ENCODE measurements at regions not wholly inside any gene's neighbourhood (a gene's known extent, or its start where the extent isn't known, plus 50 kb on each side); places are given as distances from the start of the nearest gene placed in this dataset.
"Not testable (repeated sequence)": the region's sequence is repeated elsewhere in the genome, so short reads cannot be mapped to it uniquely, and the experiment has no call there.

DNA sequence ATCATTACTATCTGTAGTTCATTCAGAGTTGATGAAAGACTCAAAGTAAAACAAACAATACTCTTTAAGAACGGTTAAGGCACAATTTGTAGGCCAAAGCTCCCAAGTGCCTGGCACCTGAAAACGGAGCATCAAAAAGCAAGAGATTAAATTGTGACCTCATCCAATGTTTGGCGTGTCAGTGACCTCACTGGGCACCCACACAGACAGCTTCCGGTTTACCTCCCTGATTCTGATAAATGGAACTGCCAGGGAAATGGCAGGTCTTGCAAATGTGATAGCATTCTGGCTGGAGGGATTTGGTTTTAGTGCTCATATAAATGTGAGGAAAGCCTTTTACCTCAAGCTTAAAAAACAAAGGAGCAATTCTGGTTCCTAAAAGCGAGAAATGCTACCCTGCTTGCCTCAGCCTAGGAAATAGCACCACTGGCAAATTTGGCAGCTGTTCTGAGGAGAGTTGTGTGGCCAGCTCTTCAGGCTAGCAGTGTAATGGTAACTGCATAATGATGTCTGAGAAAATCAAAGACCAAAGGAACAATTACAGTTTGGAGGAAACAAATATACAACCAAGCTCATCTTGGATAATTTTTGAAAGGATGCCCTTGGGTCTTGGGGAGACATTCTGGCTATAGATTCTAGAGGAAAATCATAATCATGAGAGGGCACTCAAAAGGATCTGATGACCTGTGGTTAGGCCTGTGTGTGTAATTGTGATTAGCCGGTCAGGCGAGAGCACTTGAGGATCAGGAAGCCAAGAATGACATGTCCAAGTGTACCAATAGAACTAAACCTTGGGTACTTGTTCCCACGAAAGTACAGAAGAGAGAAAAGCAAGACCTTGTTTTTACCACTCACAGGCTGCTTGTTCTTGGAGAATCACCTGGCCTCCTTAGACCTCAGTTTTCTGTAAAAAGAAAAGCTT lies 174.3 kb downstream of the TFAP2B start:
- no peaks in the 10 kb centered on the region for H3K9me3 ChIP-seq (ENCODE audit: control insufficient read depth in 3 of 3, low read length in 3 of 3)
- H3K27ac ChIP-seq (ENCODE audit: low read depth, low read length) = no peak overlapping the region
- H3K36me3 ChIP-seq (ENCODE audit: control insufficient read depth in 3 of 3, insufficient read depth in 3 of 3, low read length in 3 of 3) = no peaks in the 10 kb centered on the region
- H3K4me1 ChIP-seq (ENCODE audit: control insufficient read depth in 3 of 3, insufficient read depth in 3 of 3, low read length in 3 of 3) = no peaks in the 10 kb centered on the region
- no peak overlapping the region for H3K9ac ChIP-seq (ENCODE audit: low read depth in 1 of 3, low read length in 3 of 3)
- no peak overlapping the region for H3K4me3 ChIP-seq (ENCODE audit: low read length in 3 of 3)
- no peaks in the 10 kb centered on the region for H3K27me3 ChIP-seq (ENCODE audit: control insufficient read depth in 3 of 3, insufficient read depth in 3 of 3, low read length in 3 of 3)

DNA sequence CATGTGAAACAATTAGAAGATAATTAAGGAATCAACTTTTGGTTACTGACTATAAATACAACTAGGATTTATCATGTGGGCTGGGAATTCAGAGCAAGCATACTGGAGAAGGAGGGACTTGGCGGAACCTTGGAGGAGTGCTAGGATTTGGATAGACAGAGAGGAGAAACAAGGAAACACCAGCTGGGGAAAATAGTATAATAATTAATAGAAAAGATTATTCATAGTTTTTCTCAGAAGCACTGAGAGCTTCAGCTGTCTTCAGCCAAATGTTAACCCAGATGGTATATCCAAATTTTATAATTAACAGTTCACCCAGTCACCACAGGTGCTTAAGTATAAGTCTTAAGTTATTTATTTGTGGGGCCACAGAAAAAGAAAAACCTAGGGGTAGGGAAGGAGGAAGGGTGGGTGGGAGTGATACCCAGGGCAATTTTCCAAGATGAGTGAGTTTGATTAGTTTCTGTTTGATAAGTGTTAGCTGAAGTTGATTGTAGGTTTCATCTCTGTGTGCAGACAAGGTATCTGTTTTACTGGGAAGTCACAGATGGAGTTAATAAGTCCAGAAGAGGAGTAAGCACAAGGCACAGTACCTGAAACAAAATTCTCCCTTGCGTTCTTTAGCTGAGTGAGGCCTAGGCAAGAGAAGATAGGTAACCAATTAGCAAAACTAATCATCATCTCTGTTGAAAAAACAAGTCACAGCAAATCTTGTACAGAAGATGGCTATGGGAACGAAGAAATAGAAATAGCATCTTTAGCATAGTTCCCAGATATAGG lies 175.5 kb downstream of the TFAP2B start:
- H3K36me3 ChIP-seq (ENCODE audit: control insufficient read depth in 3 of 3, insufficient read depth in 3 of 3, low read length in 3 of 3) = no peaks in the 10 kb centered on the region
- no peak overlapping the region for H3K4me3 ChIP-seq (ENCODE audit: low read length in 3 of 3)
- H3K9me3 ChIP-seq (ENCODE audit: control insufficient read depth in 3 of 3, low read length in 3 of 3) = no peaks in the 10 kb centered on the region
- H3K27me3 ChIP-seq (ENCODE audit: control insufficient read depth in 3 of 3, insufficient read depth in 3 of 3, low read length in 3 of 3) = no peaks in the 10 kb centered on the region
- H3K9ac ChIP-seq (ENCODE audit: low read depth in 1 of 3, low read length in 3 of 3) = no peak overlapping the region
- no peaks in the 10 kb centered on the region for H3K4me1 ChIP-seq (ENCODE audit: control insufficient read depth in 3 of 3, insufficient read depth in 3 of 3, low read length in 3 of 3)
- no peak overlapping the region for H3K27ac ChIP-seq (ENCODE audit: low read depth, low read length)

DNA sequence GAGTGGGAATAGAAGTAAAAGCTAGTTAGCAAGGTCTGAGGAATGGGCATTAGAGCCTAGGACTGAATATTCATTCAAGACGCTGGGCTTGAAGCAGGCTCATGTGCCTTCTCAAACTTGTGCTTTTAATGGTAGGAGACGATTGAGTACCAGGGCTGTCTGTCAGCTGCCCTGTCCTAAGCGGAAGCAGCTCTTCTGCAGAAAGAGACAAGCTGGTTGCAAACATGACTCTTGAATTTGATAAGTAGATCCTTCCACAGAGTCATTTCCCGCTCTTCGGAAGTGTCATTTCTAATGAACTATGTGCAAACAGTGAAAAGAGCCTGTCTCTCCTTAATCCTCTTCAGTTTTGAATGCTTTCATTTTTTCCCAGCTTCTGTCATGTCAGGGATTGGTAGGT lies 176.4 kb downstream of the TFAP2B start:
- H3K4me1 ChIP-seq (ENCODE audit: control insufficient read depth in 3 of 3, insufficient read depth in 3 of 3, low read length in 3 of 3) = no peaks in the 10 kb centered on the region
- H3K27me3 ChIP-seq (ENCODE audit: control insufficient read depth in 3 of 3, insufficient read depth in 3 of 3, low read length in 3 of 3) = no peaks in the 10 kb centered on the region

DNA sequence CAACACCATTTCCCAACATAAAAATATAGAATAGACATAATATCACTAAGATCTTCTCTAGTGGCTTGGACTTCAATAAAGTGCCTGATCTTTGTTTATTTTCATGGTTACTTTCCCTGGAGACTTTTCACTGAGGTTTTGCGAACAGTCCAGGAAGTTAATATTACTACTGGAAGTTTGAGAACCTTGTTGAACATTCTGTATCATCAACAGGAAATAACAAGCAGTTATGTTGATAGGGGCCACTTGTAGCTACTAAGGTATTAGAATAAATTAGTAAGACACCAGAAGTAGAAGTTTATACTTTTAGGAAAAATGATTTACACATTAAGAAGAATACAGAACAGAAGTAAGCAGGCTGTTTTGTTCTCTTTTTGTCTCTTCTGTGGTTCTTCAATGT lies 180.2 kb downstream of the TFAP2B start:
- Histone ChIP-seq H3K27ac (ENCODE audit: low read depth, low read length) (no peak overlapping the region), H3K4me3 (ENCODE audit: low read length in 3 of 3) (no peak overlapping the region), H3K9ac (ENCODE audit: low read depth in 1 of 3, low read length in 3 of 3) (no peak overlapping the region), H3K4me1 (ENCODE audit: control insufficient read depth in 3 of 3, insufficient read depth in 3 of 3, low read length in 3 of 3) (no peaks in the 10 kb centered on the region), H3K36me3 (ENCODE audit: control insufficient read depth in 3 of 3, insufficient read depth in 3 of 3, low read length in 3 of 3) (no peaks in the 10 kb centered on the region), H3K27me3 (ENCODE audit: control insufficient read depth in 3 of 3, insufficient read depth in 3 of 3, low read length in 3 of 3) (no peaks in the 10 kb centered on the region), H3K9me3 (ENCODE audit: control insufficient read depth in 3 of 3, low read length in 3 of 3) (no peaks in the 10 kb centered on the region)

More for the DNA sequence above, 176.4 kb downstream of the TFAP2B start:
- no peaks in the 10 kb centered on the region for H3K9me3 ChIP-seq (ENCODE audit: control insufficient read depth in 3 of 3, low read length in 3 of 3)
- no peak overlapping the region for H3K27ac ChIP-seq (ENCODE audit: low read depth, low read length)
- no peak overlapping the region for H3K4me3 ChIP-seq (ENCODE audit: low read length in 3 of 3)
- no peak overlapping the region for H3K9ac ChIP-seq (ENCODE audit: low read depth in 1 of 3, low read length in 3 of 3)
- no peaks in the 10 kb centered on the region for H3K36me3 ChIP-seq (ENCODE audit: control insufficient read depth in 3 of 3, insufficient read depth in 3 of 3, low read length in 3 of 3)

DNA sequence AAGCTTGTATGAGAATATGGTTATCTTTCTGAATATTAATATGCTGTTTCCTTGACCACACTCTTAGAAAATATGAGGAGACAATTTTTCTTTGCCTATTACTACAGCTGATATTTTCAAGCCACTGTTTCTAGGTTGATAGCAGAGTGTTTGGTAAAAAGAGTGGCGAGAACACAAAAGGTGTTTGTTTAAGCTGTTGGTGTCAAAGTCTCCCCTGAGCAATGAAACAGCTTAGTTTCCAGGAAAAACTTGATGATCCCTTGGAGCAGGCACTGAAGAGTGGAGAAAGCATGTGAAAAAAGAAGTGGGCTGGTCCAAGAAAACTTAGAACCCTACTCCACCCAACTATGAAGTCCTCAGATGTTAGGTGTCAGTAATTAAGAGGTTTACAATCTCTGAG lies 182.7 kb downstream of the TFAP2B start:
- Histone ChIP-seq H3K27ac (ENCODE audit: low read depth, low read length) (no peak overlapping the region), H3K9me3 (ENCODE audit: control insufficient read depth in 3 of 3, low read length in 3 of 3) (no peaks in the 10 kb centered on the region), H3K4me1 (ENCODE audit: control insufficient read depth in 3 of 3, insufficient read depth in 3 of 3, low read length in 3 of 3) (no peaks in the 10 kb centered on the region), H3K36me3 (ENCODE audit: control insufficient read depth in 3 of 3, insufficient read depth in 3 of 3, low read length in 3 of 3) (no peaks in the 10 kb centered on the region), H3K4me3 (ENCODE audit: low read length in 3 of 3) (no peak overlapping the region), H3K9ac (ENCODE audit: low read depth in 1 of 3, low read length in 3 of 3) (no peak overlapping the region), H3K27me3 (ENCODE audit: control insufficient read depth in 3 of 3, insufficient read depth in 3 of 3, low read length in 3 of 3) (no peaks in the 10 kb centered on the region)

DNA sequence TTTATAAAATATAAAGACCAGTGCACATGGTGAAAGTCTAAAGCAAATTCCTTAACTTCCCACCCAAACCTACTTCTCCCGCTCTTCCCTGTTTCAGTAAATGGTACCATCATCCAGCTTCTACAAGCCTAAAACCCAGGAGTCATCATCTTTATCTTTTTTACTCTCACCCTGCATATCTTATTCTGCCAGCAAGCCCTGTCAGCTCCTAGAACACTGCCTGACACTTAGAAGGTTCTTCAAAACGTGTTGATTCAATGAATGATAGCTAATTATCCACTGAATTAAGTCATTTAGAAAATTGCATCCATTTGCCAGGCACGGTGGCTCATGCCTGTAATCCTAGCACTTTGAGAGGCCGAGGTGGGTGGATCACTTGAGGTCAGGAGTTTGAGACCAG lies 185.7 kb downstream of the TFAP2B start:
- no peaks in the 10 kb centered on the region for H3K36me3 ChIP-seq (ENCODE audit: control insufficient read depth in 3 of 3, insufficient read depth in 3 of 3, low read length in 3 of 3)

DNA sequence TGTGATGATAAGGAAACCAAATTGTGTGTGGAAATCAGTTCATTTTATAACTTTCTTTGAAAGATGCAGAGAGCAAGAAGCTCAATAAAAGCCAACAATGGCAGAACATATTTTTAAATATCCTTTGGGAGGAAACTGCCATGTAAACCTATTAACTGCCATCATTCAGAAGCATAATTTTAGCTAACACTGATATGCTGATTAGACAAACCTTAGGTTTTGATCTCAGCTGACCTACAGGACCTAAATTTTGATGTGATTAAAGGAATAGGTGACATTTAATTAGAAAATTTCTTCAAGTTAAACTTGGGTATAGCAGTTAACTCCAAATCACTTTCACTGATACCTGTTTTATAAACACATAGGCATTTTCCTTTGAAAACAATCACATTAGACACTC lies 187.1 kb downstream of the TFAP2B start:
- Histone ChIP-seq H3K4me1 (ENCODE audit: control insufficient read depth in 3 of 3, insufficient read depth in 3 of 3, low read length in 3 of 3) (no peaks in the 10 kb centered on the region), H3K9ac (ENCODE audit: low read depth in 1 of 3, low read length in 3 of 3) (no peak overlapping the region), H3K4me3 (ENCODE audit: low read length in 3 of 3) (no peak overlapping the region), H3K27me3 (ENCODE audit: control insufficient read depth in 3 of 3, insufficient read depth in 3 of 3, low read length in 3 of 3) (no peaks in the 10 kb centered on the region), H3K36me3 (ENCODE audit: control insufficient read depth in 3 of 3, insufficient read depth in 3 of 3, low read length in 3 of 3) (no peaks in the 10 kb centered on the region), H3K9me3 (ENCODE audit: control insufficient read depth in 3 of 3, low read length in 3 of 3) (no peaks in the 10 kb centered on the region), H3K27ac (ENCODE audit: low read depth, low read length) (no peak overlapping the region)

More for the DNA sequence above, 185.7 kb downstream of the TFAP2B start:
- Histone ChIP-seq H3K9ac (ENCODE audit: low read depth in 1 of 3, low read length in 3 of 3) (no peak overlapping the region), H3K27me3 (ENCODE audit: control insufficient read depth in 3 of 3, insufficient read depth in 3 of 3, low read length in 3 of 3) (no peaks in the 10 kb centered on the region), H3K9me3 (ENCODE audit: control insufficient read depth in 3 of 3, low read length in 3 of 3) (no peaks in the 10 kb centered on the region), H3K27ac (ENCODE audit: low read depth, low read length) (no peak overlapping the region), H3K4me1 (ENCODE audit: control insufficient read depth in 3 of 3, insufficient read depth in 3 of 3, low read length in 3 of 3) (no peaks in the 10 kb centered on the region), H3K4me3 (ENCODE audit: low read length in 3 of 3) (no peak overlapping the region)

DNA sequence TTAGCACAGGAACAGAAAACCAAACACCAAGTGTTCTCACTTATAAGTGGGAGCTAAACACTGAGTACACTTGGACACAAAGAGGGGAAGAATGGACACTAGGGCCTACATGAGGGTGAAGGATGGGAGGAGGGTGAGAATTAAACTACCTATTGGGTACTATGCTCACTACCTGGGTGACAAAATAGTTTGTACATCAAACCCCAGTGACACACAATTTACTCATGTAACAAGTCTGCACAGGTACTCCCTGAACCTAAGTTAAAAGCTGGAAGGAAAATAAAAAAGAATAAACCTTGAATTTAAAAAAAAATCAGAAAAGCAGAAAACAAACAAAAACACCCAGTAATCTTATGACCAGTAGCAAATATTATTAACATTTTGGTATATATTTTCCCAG lies 188.6 kb downstream of the TFAP2B start:
- H3K4me1 ChIP-seq (ENCODE audit: control insufficient read depth in 3 of 3, insufficient read depth in 3 of 3, low read length in 3 of 3) = no peaks in the 10 kb centered on the region
- no peaks in the 10 kb centered on the region for H3K36me3 ChIP-seq (ENCODE audit: control insufficient read depth in 3 of 3, insufficient read depth in 3 of 3, low read length in 3 of 3)
- H3K9me3 ChIP-seq (ENCODE audit: control insufficient read depth in 3 of 3, low read length in 3 of 3) = no peaks in the 10 kb centered on the region
- H3K27me3 ChIP-seq (ENCODE audit: control insufficient read depth in 3 of 3, insufficient read depth in 3 of 3, low read length in 3 of 3) = no peaks in the 10 kb centered on the region
- H3K4me3 ChIP-seq (ENCODE audit: low read length in 3 of 3) = no peak overlapping the region
- no peak overlapping the region for H3K27ac ChIP-seq (ENCODE audit: low read depth, low read length)
- no peak overlapping the region for H3K9ac ChIP-seq (ENCODE audit: low read depth in 1 of 3, low read length in 3 of 3)

DNA sequence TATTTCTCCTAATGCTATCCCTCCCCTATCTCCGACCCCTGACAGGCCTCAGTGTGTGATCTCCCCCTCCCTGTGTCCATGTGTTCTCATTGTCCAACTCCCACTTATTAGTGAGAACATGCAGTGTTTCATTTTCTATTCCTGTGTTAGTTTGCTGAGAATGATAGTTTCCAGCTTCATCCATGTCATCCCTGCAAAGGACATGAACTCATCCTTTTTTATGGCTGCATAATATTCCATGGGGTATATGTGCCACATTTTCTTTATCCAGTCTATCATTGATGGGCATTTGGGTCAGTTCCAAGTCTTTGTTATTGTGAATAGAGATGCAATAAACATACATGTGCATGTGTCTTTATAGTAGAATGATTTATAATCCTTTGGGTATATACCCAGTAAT lies 190.0 kb downstream of the TFAP2B start:
- not testable (repeated sequence) for H3K27me3 ChIP-seq (ENCODE audit: control insufficient read depth in 3 of 3, insufficient read depth in 3 of 3, low read length in 3 of 3); H3K4me1 ChIP-seq (ENCODE audit: control insufficient read depth in 3 of 3, insufficient read depth in 3 of 3, low read length in 3 of 3); H3K36me3 ChIP-seq (ENCODE audit: control insufficient read depth in 3 of 3, insufficient read depth in 3 of 3, low read length in 3 of 3); H3K4me3 ChIP-seq (ENCODE audit: low read length in 3 of 3); H3K27ac ChIP-seq (ENCODE audit: low read depth, low read length); H3K9ac ChIP-seq (ENCODE audit: low read depth in 1 of 3, low read length in 3 of 3); H3K9me3 ChIP-seq (ENCODE audit: control insufficient read depth in 3 of 3, low read length in 3 of 3)

DNA sequence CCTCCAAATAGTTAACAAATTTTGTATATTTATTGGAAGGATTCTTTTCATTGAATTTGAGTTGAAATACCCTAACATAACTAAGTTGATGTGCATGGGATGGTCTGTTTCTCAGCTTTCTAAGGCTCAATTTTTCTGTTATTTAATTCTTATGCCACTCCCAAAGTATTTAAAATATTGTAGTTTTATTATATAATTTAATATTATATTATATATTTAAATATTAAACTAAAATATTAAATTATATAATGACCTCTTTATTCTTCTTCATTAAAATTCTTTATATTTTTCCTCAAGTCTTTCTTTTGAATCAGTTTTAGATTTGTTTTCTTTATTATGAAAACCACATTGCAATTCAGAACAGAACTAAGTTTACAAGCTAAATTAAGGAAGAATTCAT lies 194.7 kb downstream of the TFAP2B start:
- Histone ChIP-seq H3K27me3 (ENCODE audit: control insufficient read depth in 3 of 3, insufficient read depth in 3 of 3, low read length in 3 of 3) (no peaks in the 10 kb centered on the region), H3K4me3 (ENCODE audit: low read length in 3 of 3) (no peak overlapping the region), H3K9ac (ENCODE audit: low read depth in 1 of 3, low read length in 3 of 3) (no peak overlapping the region), H3K36me3 (ENCODE audit: control insufficient read depth in 3 of 3, insufficient read depth in 3 of 3, low read length in 3 of 3) (no peaks in the 10 kb centered on the region), H3K27ac (ENCODE audit: low read depth, low read length) (no peak overlapping the region), H3K4me1 (ENCODE audit: control insufficient read depth in 3 of 3, insufficient read depth in 3 of 3, low read length in 3 of 3) (no peaks in the 10 kb centered on the region), H3K9me3 (ENCODE audit: control insufficient read depth in 3 of 3, low read length in 3 of 3) (no peaks in the 10 kb centered on the region)

All from skeletal muscle tissue (tissue), 3 donors.